ENCODE measurements at regions not wholly inside any gene's neighbourhood (a gene's known extent, or its start where the extent isn't known, plus 50 kb on each side); places are given as distances from the start of the nearest gene placed in this dataset.

- no peak overlapping the region for H3K4me3 ChIP-seq
- no peaks in the 10 kb centered on the region for H3K4me1 ChIP-seq
- WGBS: 49% methylated on average over 6 of the region's 6 CpGs
- no peaks in the 10 kb centered on the region for H3K36me3 ChIP-seq
- H3K27ac ChIP-seq (replicated peaks in 1 of 4): no peak overlapping the region
- no peak for DNase-seq (ENCODE audit: extremely low spot score)
- TF ChIP-seq CTCF (IDR thresholded peaks at IDR 0.05) (no peak), EP300 (IDR thresholded peaks at IDR 0.05) (no peak), POLR2AphosphoS5 (IDR thresholded peaks at IDR 0.05) (no peak)
- intact Hi-C loops (cut with DNase I): no loop called here
- peaks cover 0 to 3% (median 0%) of the 10 kb centered on the region in 4 donors for H3K27me3 ChIP-seq
- H3K9me3 ChIP-seq: no peaks in the 10 kb centered on the region
Observed at GRCh38 chr16:52816993-52817392, 235.7 kb downstream of the CHD9NB start.

GRCh38 chr16:52812678-52813556 lies 239.8 kb downstream of the CHD9NB start:
- Histone ChIP-seq H3K36me3 (no peaks in the 10 kb centered on the region), H3K4me3 (no peak overlapping the region), H3K27me3 (peaks cover 0 to 3% (median 0%) of the 10 kb centered on the region in 4 donors), H3K4me1 (no peaks in the 10 kb centered on the region), H3K9me3 (peaks cover 0 to 3% (median 0%) of the 10 kb centered on the region in 4 donors), H3K27ac (replicated peaks in 1 of 4) (no peak overlapping the region)
- intact Hi-C loops (cut with DNase I): no loop called here
- WGBS: 73% methylated on average over 5 of the region's 5 CpGs
- TF ChIP-seq EP300 (IDR thresholded peaks at IDR 0.05) (no peak), CTCF (IDR thresholded peaks at IDR 0.05) (no peak), POLR2A (IDR thresholded peaks at IDR 0.05; ENCODE audit: low read depth) (no peak)
- DNase-seq (ENCODE audit: extremely low spot score): no peak

GRCh38 chr16:52805559-52806168 lies 247.0 kb downstream of the CHD9NB start:
- Histone ChIP-seq H3K4me3 (no peak overlapping the region), H3K27me3 (no peaks in the 10 kb centered on the region), H3K27ac (replicated peaks in 1 of 4) (no peak overlapping the region), H3K9me3 (peaks cover 0 to 11% (median 0%) of the 10 kb centered on the region in 4 donors), H3K36me3 (no peaks in the 10 kb centered on the region), H3K4me1 (no peaks in the 10 kb centered on the region)
- 91% methylated on average over 3 of the region's 3 CpGs for WGBS
- DNase-seq (ENCODE audit: extremely low spot score): no peak
- intact Hi-C loops (cut with DNase I): no loop called here
- TF ChIP-seq CTCF (IDR thresholded peaks at IDR 0.05) (no peak), POLR2A (IDR thresholded peaks at IDR 0.05; ENCODE audit: low read depth) (no peak), POLR2AphosphoS5 (IDR thresholded peaks at IDR 0.05) (no peak), EP300 (IDR thresholded peaks at IDR 0.05) (no peak)

- Histone ChIP-seq H3K27ac (replicated peaks in 1 of 4) (no peak overlapping the region), H3K4me3 (no peak overlapping the region), H3K9me3 (no peaks in the 10 kb centered on the region), H3K4me1 (no peaks in the 10 kb centered on the region), H3K27me3 (no peaks in the 10 kb centered on the region), H3K36me3 (no peaks in the 10 kb centered on the region)
- intact Hi-C loops (cut with DNase I): no loop called here
- WGBS: 81% methylated on average over 4 of the region's 4 CpGs
- no peak for DNase-seq (ENCODE audit: extremely low spot score)
- TF ChIP-seq CTCF (IDR thresholded peaks at IDR 0.05) (no peak), EP300 (IDR thresholded peaks at IDR 0.05) (no peak), POLR2AphosphoS5 (IDR thresholded peaks at IDR 0.05) (no peak), POLR2A (IDR thresholded peaks at IDR 0.05; ENCODE audit: low read depth) (no peak)
Observed at GRCh38 chr16:52800432-52800831, 252.3 kb downstream of the CHD9NB start.
